NCI-H748 (cell line): ENCODE measurements at regions not wholly inside any gene's neighbourhood (a gene's known extent, or its start where the extent isn't known, plus 50 kb on each side); places are given as distances from the start of the nearest gene placed in this dataset.
A peak's percentile ranks its signal among the peaks of the same experiment; 100 is the strongest.
"Not testable (repeated sequence)": the region's sequence is repeated elsewhere in the genome, so short reads cannot be mapped to it uniquely, and the experiment has no call there.

Experiments used
- DNase-seq: peaks from one replicate; lab custom pipeline; 2025; ENCODE audit not compliant: unreplicated experiment; lab: John Stamatoyannopoulos, UW

- DNase-seq: no peak
Observed at GRCh38 chr4:181874602-181875001, 368.6 kb upstream of the TENM3 start.

GRCh38 chr4:181877329-181877848 is 365.8 kb upstream of the TENM3 start:
- no peak for DNase-seq

GRCh38 chr4:181890031-181890430 is 353.2 kb upstream of the TENM3 start:
- DNase-seq: no peak

- no peak for DNase-seq
Observed at GRCh38 chr4:181890911-181891310, 352.3 kb upstream of the TENM3 start.

- no peak for DNase-seq
Observed at GRCh38 chr4:181896614-181897013, 346.6 kb upstream of the TENM3 start.

GRCh38 chr4:181897935-181898334 is 345.3 kb upstream of the TENM3 start:
- no peak for DNase-seq

- DNase-seq: not testable (repeated sequence)
Observed at GRCh38 chr4:181902404-181902803, 340.8 kb upstream of the TENM3 start.

GRCh38 chr4:181905708-181906107 is 337.5 kb upstream of the TENM3 start:
- DNase-seq: no peak

- DNase-seq: no peak
Observed at GRCh38 chr4:181908168-181908567, 335.0 kb upstream of the TENM3 start.

- no peak for DNase-seq
Observed at GRCh38 chr4:181909368-181909767, 333.8 kb upstream of the TENM3 start.

- DNase-seq: no peak
Observed at GRCh38 chr4:181911420-181911819, 331.8 kb upstream of the TENM3 start.

GRCh38 chr4:181933471-181933870 is 309.7 kb upstream of the TENM3 start:
- no peak for DNase-seq

GRCh38 chr4:181938631-181939030 is 304.6 kb upstream of the TENM3 start:
- no peak for DNase-seq

GRCh38 chr4:181939199-181939945 is 303.8 kb upstream of the TENM3 start:
- no peak for DNase-seq

GRCh38 chr4:181944527-181944926 is 298.7 kb upstream of the TENM3 start:
- peak; percentile 92 for DNase-seq

GRCh38 chr4:181946902-181947301 is 296.3 kb upstream of the TENM3 start:
- DNase-seq: peak; percentile 78

GRCh38 chr4:181948839-181949382 is 294.3 kb upstream of the TENM3 start:
- DNase-seq: peak; percentile 66

GRCh38 chr4:181949704-181950312 is 293.4 kb upstream of the TENM3 start:
- no peak for DNase-seq

GRCh38 chr4:181950372-181951127 is 292.7 kb upstream of the TENM3 start:
- no peak for DNase-seq

GRCh38 chr4:181951265-181951664 is 291.9 kb upstream of the TENM3 start:
- DNase-seq: no peak

- no peak for DNase-seq
Observed at GRCh38 chr4:181952478-181952877, 290.7 kb upstream of the TENM3 start.
